Right lobe of liver (tissue), 6 donors: ENCODE measurements at regions not wholly inside any gene's neighbourhood (a gene's known extent, or its start where the extent isn't known, plus 50 kb on each side); places are given as distances from the start of the nearest gene placed in this dataset.

Experiments
- ATAC-seq, 4 donors: fragments of 200-7000 bp; cut with Tn5 transposase; one replicate each; pipeline ENCODE4 v1.9.1; 2020; ENCODE audit warnings: mild to moderate bottlenecking in 4 of 4, moderate library complexity in 4 of 4
- DNase-seq, 3 donors: peaks; one replicate each; pipeline ENCODE4 v3.0.0-alpha.2; 2020
- H3K27ac ChIP-seq, 3 donors: fragments of 200-600 bp; one replicate each; pipeline ENCODE4 v1.8.0; 2022
- H3K27me3 ChIP-seq, 2 donors: fragments of 200-600 bp; one replicate each; pipeline ENCODE4 v1.8.0; 2022
- H3K36me3 ChIP-seq, 4 donors: fragments of 200-600 bp; sonication (generic) in 1 of 4; one replicate each; pipeline versions ENCODE4 v1.5.1 to v1.8.0; 2017 to 2022; ENCODE audit warnings: control low read depth in 1 of 4
- H3K4me1 ChIP-seq, 4 donors: fragments of 200-600 bp; sonication (generic) in 1 of 4; one replicate each; pipeline versions ENCODE4 v1.5.1 to v1.8.0; 2017 to 2022; ENCODE audit warnings: control low read depth in 1 of 4
- H3K4me3 ChIP-seq, 3 donors: fragments of 200-600 bp; one replicate each; pipeline ENCODE4 v1.8.0; 2022
- H3K9me3 ChIP-seq, 4 donors: fragments of 200-600 bp; sonication (generic) in 1 of 4; one replicate each; pipeline versions ENCODE4 v1.5.1 to v1.8.0; 2017 to 2022; ENCODE audit warnings: control low read depth in 1 of 4
- POLR2A ChIP-seq: fragments of 450-650 bp; IDR thresholded peaks from one replicate; pipeline ENCODE4 v1.6.1; 2017; ENCODE audit warnings: antibody characterized with exemption, mild to moderate bottlenecking
- WGBS: methylation state at CpG from one replicate; pipeline ENCODE4 v1.1.6; 2018; ENCODE audit warnings: low coverage, low lambda C conversion rate; ENCODE audit not compliant: insufficient coverage; ENCODE audit errors: missing lambda C conversion rate; 5-methylcytosine and 5-hydroxymethylcytosine counted together
- intact Hi-C, 2 donors: fragments of 100-400 bp; cut with DNase I; formaldehyde crosslinking; loops; one replicate each; pipeline versions ENCODE4 v1.11.2 to v1.14.1; 2022
- TF ChIP-seq, protein P1 (sequence below), 4 donors: fragments of 200-600 bp in 3 of 4; fragments of 450-650 bp in 1 of 4; IDR thresholded peaks; one replicate each; pipeline versions ENCODE4 v1.5.1 to v1.8.0; 2016 to 2022; ENCODE audit warnings: antibody characterized with exemption in 4 of 4, mild to moderate bottlenecking in 2 of 4
- donor health status: DM: no; HTN: yes; CAD: no.
- donor health status: DM: no; HTN: no; CAD: no.
- donor health status: DM: no; HTN: no; CAD: no.
- donor health status: DM: no; HTN: yes; CAD: no.
- donor health status: DM: no; HTN: yes; CAD: no.

GRCh38 chr13:21924958-21925357 lies 254.1 kb downstream of the FGF9 start:
- DNase-seq (no peak), ATAC-seq (no peak)
- no peak for TF ChIP-seq POLR2A
- TF ChIP-seq, protein P1, sequence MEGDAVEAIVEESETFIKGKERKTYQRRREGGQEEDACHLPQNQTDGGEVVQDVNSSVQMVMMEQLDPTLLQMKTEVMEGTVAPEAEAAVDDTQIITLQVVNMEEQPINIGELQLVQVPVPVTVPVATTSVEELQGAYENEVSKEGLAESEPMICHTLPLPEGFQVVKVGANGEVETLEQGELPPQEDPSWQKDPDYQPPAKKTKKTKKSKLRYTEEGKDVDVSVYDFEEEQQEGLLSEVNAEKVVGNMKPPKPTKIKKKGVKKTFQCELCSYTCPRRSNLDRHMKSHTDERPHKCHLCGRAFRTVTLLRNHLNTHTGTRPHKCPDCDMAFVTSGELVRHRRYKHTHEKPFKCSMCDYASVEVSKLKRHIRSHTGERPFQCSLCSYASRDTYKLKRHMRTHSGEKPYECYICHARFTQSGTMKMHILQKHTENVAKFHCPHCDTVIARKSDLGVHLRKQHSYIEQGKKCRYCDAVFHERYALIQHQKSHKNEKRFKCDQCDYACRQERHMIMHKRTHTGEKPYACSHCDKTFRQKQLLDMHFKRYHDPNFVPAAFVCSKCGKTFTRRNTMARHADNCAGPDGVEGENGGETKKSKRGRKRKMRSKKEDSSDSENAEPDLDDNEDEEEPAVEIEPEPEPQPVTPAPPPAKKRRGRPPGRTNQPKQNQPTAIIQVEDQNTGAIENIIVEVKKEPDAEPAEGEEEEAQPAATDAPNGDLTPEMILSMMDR (IDR thresholded peaks at IDR 0.05) = no peak
- no peak overlapping the region for H3K4me3 ChIP-seq
- H3K36me3 ChIP-seq = no peaks in the 10 kb centered on the region
- H3K4me1 ChIP-seq = no peaks in the 10 kb centered on the region
- 0% methylated on average over 2 of the region's 6 CpGs for WGBS
- intact Hi-C loops = no loop called here
- no peaks in the 10 kb centered on the region for H3K27me3 ChIP-seq
- no peak overlapping the region for H3K27ac ChIP-seq
- H3K9me3 ChIP-seq = no peaks in the 10 kb centered on the region

DNA sequence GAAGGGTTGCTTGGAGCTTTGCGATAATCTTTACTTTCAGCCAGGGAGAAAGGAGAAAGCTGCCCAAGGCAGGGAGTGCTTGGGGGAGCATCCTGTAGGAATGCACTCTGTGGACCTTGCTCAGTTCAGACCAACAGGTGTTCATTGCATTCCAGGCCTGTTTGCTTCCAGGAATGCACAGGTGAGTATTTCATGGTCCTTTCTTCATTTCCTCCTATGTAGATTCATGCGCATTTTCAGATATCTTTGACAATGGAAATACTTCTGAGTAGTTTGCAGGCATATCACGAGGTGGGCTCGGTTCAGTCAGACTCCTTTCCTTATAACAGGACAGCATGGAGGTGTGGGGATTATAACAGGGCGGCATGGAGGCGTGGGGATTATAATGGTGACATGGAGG lies 254.8 kb downstream of the FGF9 start:
- TF ChIP-seq, protein P1 (IDR thresholded peaks at IDR 0.05) = no peak
- no peak for TF ChIP-seq POLR2A
- no peaks in the 10 kb centered on the region for H3K9me3 ChIP-seq
- H3K36me3 ChIP-seq = no peaks in the 10 kb centered on the region
- H3K4me3 ChIP-seq = no peak overlapping the region
- ATAC-seq (no peak), DNase-seq (no peak)
- H3K27me3 ChIP-seq = no peaks in the 10 kb centered on the region
- H3K27ac ChIP-seq = no peak overlapping the region
- no peaks in the 10 kb centered on the region for H3K4me1 ChIP-seq
- WGBS = 61% methylated on average over 6 of the region's 6 CpGs
- intact Hi-C loops = no loop called here

DNA sequence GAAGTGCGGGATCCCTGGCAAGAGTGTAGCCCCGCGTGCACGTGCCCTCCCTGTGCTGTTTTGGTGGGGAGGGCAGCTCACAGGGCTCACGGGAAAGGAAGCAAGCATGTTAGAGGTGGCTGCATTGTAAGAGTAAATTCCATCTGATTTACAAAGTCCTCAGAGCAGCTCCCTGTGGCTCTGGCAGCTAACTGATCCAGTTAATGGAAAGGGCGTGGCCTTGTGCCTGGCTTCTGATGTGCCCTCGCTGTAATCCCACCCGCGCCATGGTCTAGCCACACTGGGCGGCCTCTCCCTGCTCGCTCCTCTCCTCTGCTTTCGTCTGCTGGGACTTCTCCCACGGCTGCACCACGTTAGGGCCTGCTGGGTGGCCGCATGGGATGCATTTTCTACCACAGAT lies 258.5 kb downstream of the FGF9 start:
- intact Hi-C loops = no loop called here
- Histone ChIP-seq H3K36me3 (no peaks in the 10 kb centered on the region), H3K27me3 (no peaks in the 10 kb centered on the region), H3K4me3 (no peak overlapping the region), H3K9me3 (no peaks in the 10 kb centered on the region), H3K4me1 (no peaks in the 10 kb centered on the region), H3K27ac (no peak overlapping the region)
- 70% methylated on average over 10 of the region's 15 CpGs for WGBS
- DNase-seq (no peak), ATAC-seq (no peak)
- TF ChIP-seq, protein P1 (IDR thresholded peaks at IDR 0.05) = no peak
- TF ChIP-seq POLR2A = no peak

GRCh38 chr13:21930536-21930935 lies 259.7 kb downstream of the FGF9 start:
- Histone ChIP-seq H3K27ac (no peak overlapping the region), H3K4me1 (no peaks in the 10 kb centered on the region), H3K27me3 (no peaks in the 10 kb centered on the region), H3K36me3 (no peaks in the 10 kb centered on the region), H3K9me3 (no peaks in the 10 kb centered on the region), H3K4me3 (no peak overlapping the region)
- intact Hi-C loops = no loop called here
- WGBS = 37% methylated on average over 6 of the region's 6 CpGs
- no peak for ATAC-seq
- TF ChIP-seq, protein P1 (IDR thresholded peaks at IDR 0.05) = no peak
- no peak for TF ChIP-seq POLR2A
- no peak for DNase-seq

GRCh38 chr13:21932578-21932977 lies 261.7 kb downstream of the FGF9 start:
- no peaks in the 10 kb centered on the region for H3K27me3 ChIP-seq
- TF ChIP-seq, protein P1 (IDR thresholded peaks at IDR 0.05) = no peak
- TF ChIP-seq POLR2A = no peak
- WGBS = 42% methylated on average over 2 of the region's 2 CpGs
- H3K27ac ChIP-seq = no peak overlapping the region
- intact Hi-C loops = no loop called here
- no peak for DNase-seq
- H3K36me3 ChIP-seq = no peaks in the 10 kb centered on the region
- H3K4me1 ChIP-seq = no peaks in the 10 kb centered on the region
- no peak for ATAC-seq
- no peak overlapping the region for H3K4me3 ChIP-seq
- H3K9me3 ChIP-seq = no peaks in the 10 kb centered on the region
